GM13977 (cell line): ENCODE measurements at regions not wholly inside any gene's neighbourhood (a gene's known extent, or its start where the extent isn't known, plus 50 kb on each side); places are given as distances from the start of the nearest gene placed in this dataset.

ENCODE experiments used
- DNase-seq: peaks from one replicate; pipeline ENCODE4 v3.0.0; 2012; ENCODE audit warnings: low spot score
- CTCF ChIP-seq: IDR thresholded peaks from 2 replicates; pipeline ENCODE4 v1.5.1; 2012; ENCODE audit warnings: mild to moderate bottlenecking, control low read depth; ENCODE audit not compliant: insufficient read depth; ENCODE audit errors: extremely low read depth, missing control alignments
- in situ Hi-C: fragments of 300-500 bp; cut with MboI; formaldehyde crosslinking; loops from one replicate; pipeline ENCODE4 v1.12.0; 2022; ENCODE audit warnings: low sequenced_read_pairs, low pct_unique_long_range_greater_than_20kb, mixed read lengths, inconsistent platforms; ENCODE audit not compliant: unreplicated experiment

- TF ChIP-seq CTCF = no peak
- in situ Hi-C loops = no loop called here
- no peak for DNase-seq
These were observed 376.3 kb upstream of the ACTBL2 start for GRCh38 chr5:57858905-57859304.

GRCh38 chr5:57857696-57858095, 375.1 kb upstream of the ACTBL2 start:
- in situ Hi-C loops = no loop called here
- TF ChIP-seq CTCF = no peak
- DNase-seq = no peak

- no peak for TF ChIP-seq CTCF
- no peak for DNase-seq
- in situ Hi-C loops = no loop called here
These were observed 373.2 kb upstream of the ACTBL2 start for GRCh38 chr5:57855831-57856230.

- DNase-seq = no peak
- in situ Hi-C loops = no loop called here
- TF ChIP-seq CTCF = no peak
These were observed 371.5 kb upstream of the ACTBL2 start for GRCh38 chr5:57853929-57854697.

GRCh38 chr5:57850109-57850508, 367.5 kb upstream of the ACTBL2 start:
- DNase-seq = no peak
- in situ Hi-C loops = no loop called here
- TF ChIP-seq CTCF = no peak

- no peak for TF ChIP-seq CTCF
- DNase-seq = no peak
- in situ Hi-C loops = no loop called here
These were observed 362.4 kb upstream of the ACTBL2 start for GRCh38 chr5:57845025-57845424.
